ENCODE measurements at regions not wholly inside any gene's neighbourhood (a gene's known extent, or its start where the extent isn't known, plus 50 kb on each side); places are given as distances from the start of the nearest gene placed in this dataset.

DNA sequence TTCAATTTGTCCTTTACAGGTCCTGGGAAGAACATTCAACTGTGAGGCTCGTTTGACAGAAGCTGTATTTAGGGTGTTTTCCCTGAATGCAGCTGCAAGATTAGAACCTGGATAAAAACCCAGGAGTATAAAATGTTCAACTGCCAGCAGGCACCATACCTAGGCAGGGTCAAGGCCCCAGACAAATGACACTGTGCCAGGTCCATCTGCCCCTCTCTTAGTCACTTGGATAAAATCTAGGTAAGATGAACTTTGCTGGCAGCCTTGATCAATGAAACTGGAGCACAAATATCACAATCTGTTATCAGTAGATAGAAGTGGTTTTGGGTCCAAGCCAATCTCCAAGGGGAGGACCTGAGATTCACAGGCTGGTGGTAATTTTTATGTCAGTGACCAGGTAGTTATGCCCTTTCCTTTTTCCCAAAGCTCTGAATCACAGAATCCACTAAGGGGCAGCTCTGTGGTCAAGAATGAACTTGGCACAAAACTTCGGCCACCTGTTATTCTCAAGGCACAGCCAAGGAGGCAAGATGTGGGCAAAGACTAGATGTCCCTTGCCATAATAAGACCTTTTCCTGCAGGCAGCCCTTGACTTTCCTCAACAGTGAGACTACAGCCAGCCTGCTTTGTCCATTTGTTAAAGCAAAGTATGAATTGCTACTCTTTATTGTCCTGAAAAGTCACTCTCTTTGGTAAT lies 501.0 kb downstream of the PPARGC1A start:
- H3K36me3 ChIP-seq = no peaks in the 10 kb centered on the region
- H3K4me1 ChIP-seq = no peaks in the 10 kb centered on the region
- DNase-seq = no peak
- no peaks in the 10 kb centered on the region for H3K27me3 ChIP-seq
- TF ChIP-seq, protein P1, sequence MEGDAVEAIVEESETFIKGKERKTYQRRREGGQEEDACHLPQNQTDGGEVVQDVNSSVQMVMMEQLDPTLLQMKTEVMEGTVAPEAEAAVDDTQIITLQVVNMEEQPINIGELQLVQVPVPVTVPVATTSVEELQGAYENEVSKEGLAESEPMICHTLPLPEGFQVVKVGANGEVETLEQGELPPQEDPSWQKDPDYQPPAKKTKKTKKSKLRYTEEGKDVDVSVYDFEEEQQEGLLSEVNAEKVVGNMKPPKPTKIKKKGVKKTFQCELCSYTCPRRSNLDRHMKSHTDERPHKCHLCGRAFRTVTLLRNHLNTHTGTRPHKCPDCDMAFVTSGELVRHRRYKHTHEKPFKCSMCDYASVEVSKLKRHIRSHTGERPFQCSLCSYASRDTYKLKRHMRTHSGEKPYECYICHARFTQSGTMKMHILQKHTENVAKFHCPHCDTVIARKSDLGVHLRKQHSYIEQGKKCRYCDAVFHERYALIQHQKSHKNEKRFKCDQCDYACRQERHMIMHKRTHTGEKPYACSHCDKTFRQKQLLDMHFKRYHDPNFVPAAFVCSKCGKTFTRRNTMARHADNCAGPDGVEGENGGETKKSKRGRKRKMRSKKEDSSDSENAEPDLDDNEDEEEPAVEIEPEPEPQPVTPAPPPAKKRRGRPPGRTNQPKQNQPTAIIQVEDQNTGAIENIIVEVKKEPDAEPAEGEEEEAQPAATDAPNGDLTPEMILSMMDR (IDR thresholded peaks at IDR 0.05) = no peak
- TF ChIP-seq POLR2AphosphoS5 (IDR thresholded peaks at IDR 0.05) (no peak), POLR2A (IDR thresholded peaks at IDR 0.05) (no peak), EP300 (IDR thresholded peaks at IDR 0.05; ENCODE audit: low read depth) (no peak)
- no peak overlapping the region for H3K4me3 ChIP-seq
- intact Hi-C loops (cut with DNase I; ENCODE audit: low total_unique reads) = no loop called here
- WGBS, 2 donors (ENCODE audit: low coverage in 1 of 2) = 39 to 86% methylated on average over 1 to 2 of the region's 2 CpGs
- H3K9me3 ChIP-seq = peaks cover 0 to 3% of the 10 kb centered on the region in 2 donors
- no peak overlapping the region for H3K27ac ChIP-seq
- in situ Hi-C loops (cut with MboI; ENCODE audit: low pct_ligation_motif_present in 1 of 4, low pct_unique_long_range_greater_than_20kb in 1 of 4, low sequenced_read_pairs in 3 of 4) = no loop called here

DNA sequence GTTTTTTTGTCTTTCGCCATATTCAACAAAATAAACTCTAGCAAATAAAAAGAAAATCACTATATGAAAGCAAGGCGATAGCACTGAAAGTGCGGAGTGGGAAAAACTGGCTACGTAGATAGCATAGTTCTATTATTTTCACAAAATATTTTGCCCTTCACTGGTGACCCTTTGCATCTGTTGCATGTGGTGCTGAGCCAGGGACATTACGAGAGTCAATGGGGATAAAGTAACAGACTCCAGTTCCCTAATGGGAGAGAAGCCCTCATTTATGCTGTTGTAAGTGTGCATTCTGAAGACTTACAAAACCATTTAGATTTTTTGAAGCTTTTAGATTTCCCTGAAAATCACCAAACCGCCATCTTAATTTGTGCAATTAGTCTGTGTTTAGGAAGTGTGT lies 501.6 kb downstream of the PPARGC1A start:
- 84 to 90% methylated on average over 6 of the region's 6 CpGs for WGBS, 2 donors (ENCODE audit: low coverage in 1 of 2)
- no peaks in the 10 kb centered on the region for H3K36me3 ChIP-seq
- DNase-seq = no peak
- intact Hi-C loops (cut with DNase I; ENCODE audit: low total_unique reads) = no loop called here
- H3K9me3 ChIP-seq = no peaks in the 10 kb centered on the region
- no peaks in the 10 kb centered on the region for H3K27me3 ChIP-seq
- TF ChIP-seq EP300 (IDR thresholded peaks at IDR 0.05; ENCODE audit: low read depth) = no peak
- no peak for TF ChIP-seq POLR2AphosphoS5 (IDR thresholded peaks at IDR 0.05)
- TF ChIP-seq POLR2A (IDR thresholded peaks at IDR 0.05) = no peak
- TF ChIP-seq, protein P1 (IDR thresholded peaks at IDR 0.05) = no peak
- no peaks in the 10 kb centered on the region for H3K4me1 ChIP-seq
- H3K4me3 ChIP-seq = no peak overlapping the region
- in situ Hi-C loops (cut with MboI; ENCODE audit: low pct_ligation_motif_present in 1 of 4, low pct_unique_long_range_greater_than_20kb in 1 of 4, low sequenced_read_pairs in 3 of 4) = no loop called here
- no peak overlapping the region for H3K27ac ChIP-seq

DNA sequence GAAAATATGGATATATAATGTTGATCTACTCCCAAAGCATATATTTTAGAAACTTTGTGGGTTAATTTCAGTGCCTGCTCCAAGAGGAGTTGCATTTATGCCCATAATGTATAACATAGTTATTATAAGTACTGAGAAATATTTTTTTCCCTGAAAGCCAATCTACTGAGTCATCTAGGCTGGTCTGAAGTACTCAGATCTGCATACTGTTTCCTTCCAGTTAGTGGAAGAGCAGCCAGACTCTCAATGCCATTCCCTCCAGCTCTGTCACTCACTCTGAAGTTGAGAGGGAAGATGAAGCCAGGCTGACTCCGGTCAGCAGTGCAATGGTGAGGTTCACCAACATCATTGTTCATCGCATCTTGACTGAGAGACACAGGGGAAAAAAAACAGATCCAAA lies 505.1 kb downstream of the PPARGC1A start:
- Histone ChIP-seq H3K4me3 (no peak overlapping the region), H3K27me3 (no peaks in the 10 kb centered on the region), H3K36me3 (no peaks in the 10 kb centered on the region), H3K27ac (no peak overlapping the region), H3K9me3 (no peaks in the 10 kb centered on the region), H3K4me1 (no peaks in the 10 kb centered on the region)
- in situ Hi-C loops (cut with MboI; ENCODE audit: low pct_ligation_motif_present in 1 of 4, low pct_unique_long_range_greater_than_20kb in 1 of 4, low sequenced_read_pairs in 3 of 4) = no loop called here
- TF ChIP-seq, protein P1 (IDR thresholded peaks at IDR 0.05) = no peak
- TF ChIP-seq POLR2A (IDR thresholded peaks at IDR 0.05) (no peak), POLR2AphosphoS5 (IDR thresholded peaks at IDR 0.05) (no peak), EP300 (IDR thresholded peaks at IDR 0.05; ENCODE audit: low read depth) (no peak)
- no peak for DNase-seq
- WGBS, 2 donors (ENCODE audit: low coverage in 1 of 2) = 86 to 92% methylated on average over 2 of the region's 2 CpGs
- intact Hi-C loops (cut with DNase I; ENCODE audit: low total_unique reads) = no loop called here

DNA sequence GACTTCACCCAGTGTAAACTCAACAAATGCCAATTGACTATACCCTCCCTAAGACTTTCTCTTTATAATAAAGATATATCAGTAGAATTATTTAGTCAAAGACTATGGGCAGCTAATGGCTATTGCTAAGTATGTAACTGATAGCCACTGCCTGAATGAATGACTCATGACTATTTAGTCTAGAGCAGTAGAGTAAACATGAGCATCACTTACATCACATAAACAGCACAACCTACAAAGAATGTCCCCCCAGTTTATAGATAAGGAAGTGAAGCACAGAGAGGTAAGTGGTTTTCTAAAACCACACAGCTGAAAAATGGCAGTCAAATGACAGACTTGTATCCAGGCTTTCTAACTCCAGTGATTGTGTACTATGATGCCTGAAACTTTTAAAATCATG lies 507.0 kb downstream of the PPARGC1A start:
- H3K27ac ChIP-seq = no peak overlapping the region
- H3K36me3 ChIP-seq = no peaks in the 10 kb centered on the region
- in situ Hi-C loops (cut with MboI; ENCODE audit: low pct_ligation_motif_present in 1 of 4, low pct_unique_long_range_greater_than_20kb in 1 of 4, low sequenced_read_pairs in 3 of 4) (no loop called here), intact Hi-C loops (cut with DNase I; ENCODE audit: low total_unique reads) (no loop called here)
- H3K4me3 ChIP-seq = no peak overlapping the region
- no peak for DNase-seq
- no peaks in the 10 kb centered on the region for H3K27me3 ChIP-seq
- no peaks in the 10 kb centered on the region for H3K4me1 ChIP-seq
- TF ChIP-seq, protein P1 (IDR thresholded peaks at IDR 0.05) = no peak
- TF ChIP-seq EP300 (IDR thresholded peaks at IDR 0.05; ENCODE audit: low read depth) (no peak), POLR2A (IDR thresholded peaks at IDR 0.05) (no peak), POLR2AphosphoS5 (IDR thresholded peaks at IDR 0.05) (no peak)
- H3K9me3 ChIP-seq = no peaks in the 10 kb centered on the region

All from transverse colon (tissue), 4 donors.